ENCODE measurements at regions not wholly inside any gene's neighbourhood (a gene's known extent, or its start where the extent isn't known, plus 50 kb on each side); places are given as distances from the start of the nearest gene placed in this dataset.
"Not testable (repeated sequence)": the region's sequence is repeated elsewhere in the genome, so short reads cannot be mapped to it uniquely, and the experiment has no call there.

- peak; percentile 26 for TF ChIP-seq CTCF (IDR thresholded peaks at IDR 0.05)
- intact Hi-C loops (cut with DNase I): no loop called here
- Histone ChIP-seq H3K36me3 (no peaks in the 10 kb centered on the region), H3K9me3 (no peaks in the 10 kb centered on the region), H3K27ac (no peak overlapping the region), H3K27me3 (ENCODE audit: low read depth) (no peaks in the 10 kb centered on the region), H3K4me1 (no peaks in the 10 kb centered on the region), H3K4me3 (no peak overlapping the region)
- DNase-seq (no peak), ATAC-seq (peak; percentile 33 to 65)
Measured at GRCh38 chr5:100706776-100707175, 171.6 kb downstream of the FAM174A start.

GRCh38 chr5:100708645-100709171 is 173.5 kb downstream of the FAM174A start:
- Histone ChIP-seq H3K9me3 (no peaks in the 10 kb centered on the region), H3K4me1 (no peaks in the 10 kb centered on the region), H3K27ac (no peak overlapping the region), H3K27me3 (ENCODE audit: low read depth) (no peaks in the 10 kb centered on the region), H3K36me3 (no peaks in the 10 kb centered on the region), H3K4me3 (no peak overlapping the region)
- intact Hi-C loops (cut with DNase I): no loop called here
- peak; percentile 12 to 47 for ATAC-seq
- TF ChIP-seq CTCF (IDR thresholded peaks at IDR 0.05): no peak
- DNase-seq: no peak

GRCh38 chr5:100709771-100710170 is 174.6 kb downstream of the FAM174A start:
- DNase-seq (no peak), ATAC-seq (no peak)
- TF ChIP-seq CTCF (IDR thresholded peaks at IDR 0.05): no peak
- Histone ChIP-seq H3K36me3 (no peaks in the 10 kb centered on the region), H3K27me3 (ENCODE audit: low read depth) (no peaks in the 10 kb centered on the region), H3K4me3 (no peak overlapping the region), H3K27ac (no peak overlapping the region), H3K9me3 (no peaks in the 10 kb centered on the region), H3K4me1 (no peaks in the 10 kb centered on the region)
- intact Hi-C loops (cut with DNase I): no loop called here

GRCh38 chr5:100714780-100715179 is 179.6 kb downstream of the FAM174A start:
- H3K27ac ChIP-seq; H3K4me1 ChIP-seq; DNase-seq; H3K9me3 ChIP-seq; ATAC-seq; intact Hi-C loops (cut with DNase I); H3K4me3 ChIP-seq; H3K36me3 ChIP-seq; H3K27me3 ChIP-seq (ENCODE audit: low read depth): not testable (repeated sequence)

- TF ChIP-seq CTCF (IDR thresholded peaks at IDR 0.05): no peak
- no peak for ATAC-seq
- no peaks in the 10 kb centered on the region for H3K4me1 ChIP-seq
- H3K36me3 ChIP-seq: no peaks in the 10 kb centered on the region
- intact Hi-C loops (cut with DNase I): no loop called here
- H3K9me3 ChIP-seq: no peaks in the 10 kb centered on the region
- no peaks in the 10 kb centered on the region for H3K27me3 ChIP-seq (ENCODE audit: low read depth)
- H3K27ac ChIP-seq: no peak overlapping the region
- no peak overlapping the region for H3K4me3 ChIP-seq
- no peak for DNase-seq
Measured at GRCh38 chr5:100722657-100723056, 180.4 kb downstream of the ST8SIA4 start.

- H3K27ac ChIP-seq: no peak overlapping the region
- H3K4me3 ChIP-seq: no peak overlapping the region
- no peak for ATAC-seq
Measured at GRCh38 chr5:100723229-100723628, 179.9 kb downstream of the ST8SIA4 start.

More at GRCh38 chr5:100723229-100723628, 179.9 kb downstream of the ST8SIA4 start:
- intact Hi-C loops (cut with DNase I): no loop called here
- no peak for TF ChIP-seq CTCF (IDR thresholded peaks at IDR 0.05)
- H3K4me1 ChIP-seq: no peaks in the 10 kb centered on the region
- H3K36me3 ChIP-seq: no peaks in the 10 kb centered on the region
- H3K9me3 ChIP-seq: no peaks in the 10 kb centered on the region
- DNase-seq: no peak
- H3K27me3 ChIP-seq (ENCODE audit: low read depth): no peaks in the 10 kb centered on the region
